ENCODE measurements at regions not wholly inside any gene's neighbourhood (a gene's known extent, or its start where the extent isn't known, plus 50 kb on each side); places are given as distances from the start of the nearest gene placed in this dataset.

GRCh38 chr10:65142641-65143435, 1621.6 kb downstream of the REEP3 start:
- Histone ChIP-seq H3K4me1 (no peaks in the 10 kb centered on the region), H3K36me3 (no peaks in the 10 kb centered on the region), H3K9me3 (no peaks in the 10 kb centered on the region), H3K27me3 (no peaks in the 10 kb centered on the region), H3K27ac (no peak overlapping the region), H3K4me3 (no peak overlapping the region)
- no peak for DNase-seq
- TF ChIP-seq CTCF (IDR thresholded peaks at IDR 0.05) = no peak
- intact Hi-C loops (cut with DNase I; ENCODE audit: low total_unique reads) = no loop called here

GRCh38 chr10:65143723-65144122, 1622.5 kb downstream of the REEP3 start:
- TF ChIP-seq CTCF (IDR thresholded peaks at IDR 0.05) = no peak
- H3K27ac ChIP-seq = no peak overlapping the region
- no peaks in the 10 kb centered on the region for H3K36me3 ChIP-seq
- H3K4me3 ChIP-seq = no peak overlapping the region
- intact Hi-C loops (cut with DNase I; ENCODE audit: low total_unique reads) = no loop called here
- DNase-seq = no peak
- no peaks in the 10 kb centered on the region for H3K9me3 ChIP-seq
- H3K27me3 ChIP-seq = no peaks in the 10 kb centered on the region
- H3K4me1 ChIP-seq = no peaks in the 10 kb centered on the region

GRCh38 chr10:65149878-65150277, 1628.7 kb downstream of the REEP3 start:
- H3K27ac ChIP-seq = no peak overlapping the region

GRCh38 chr10:65166272-65166671, 1645.1 kb downstream of the REEP3 start:
- H3K27ac ChIP-seq = no peak overlapping the region
- DNase-seq = no peak
- TF ChIP-seq CTCF (IDR thresholded peaks at IDR 0.05) = no peak
- H3K36me3 ChIP-seq = no peaks in the 10 kb centered on the region
- H3K4me3 ChIP-seq = no peak overlapping the region
- H3K4me1 ChIP-seq = no peaks in the 10 kb centered on the region
- no peaks in the 10 kb centered on the region for H3K27me3 ChIP-seq
- intact Hi-C loops (cut with DNase I; ENCODE audit: low total_unique reads) = no loop called here
- no peaks in the 10 kb centered on the region for H3K9me3 ChIP-seq

More at GRCh38 chr10:65149878-65150277, 1628.7 kb downstream of the REEP3 start:
- no peak for TF ChIP-seq CTCF (IDR thresholded peaks at IDR 0.05)
- no peaks in the 10 kb centered on the region for H3K9me3 ChIP-seq
- H3K27me3 ChIP-seq = no peaks in the 10 kb centered on the region
- H3K4me3 ChIP-seq = no peak overlapping the region
- intact Hi-C loops (cut with DNase I; ENCODE audit: low total_unique reads) = no loop called here
- H3K4me1 ChIP-seq = no peaks in the 10 kb centered on the region
- H3K36me3 ChIP-seq = no peaks in the 10 kb centered on the region
- no peak for DNase-seq

- Histone ChIP-seq H3K4me3 (no peak overlapping the region), H3K36me3 (no peaks in the 10 kb centered on the region), H3K27ac (no peak overlapping the region), H3K27me3 (no peaks in the 10 kb centered on the region), H3K9me3 (no peaks in the 10 kb centered on the region), H3K4me1 (no peaks in the 10 kb centered on the region)
- intact Hi-C loops (cut with DNase I; ENCODE audit: low total_unique reads) = no loop called here
- no peak for DNase-seq
- TF ChIP-seq CTCF (IDR thresholded peaks at IDR 0.05) = no peak
Observed at GRCh38 chr10:65172249-65172648, 1651.0 kb downstream of the REEP3 start.
